ENCODE measurements at regions not wholly inside any gene's neighbourhood (a gene's known extent, or its start where the extent isn't known, plus 50 kb on each side); places are given as distances from the start of the nearest gene placed in this dataset.

- Histone ChIP-seq H3K4me1 (no peaks in the 10 kb centered on the region), H3K9me3 (peaks cover 0 to 8% (median 0%) of the 10 kb centered on the region in 3 donors), H3K27me3 (peaks cover 0 to 25% (median 0%) of the 10 kb centered on the region in 4 donors), H3K4me3 (no peak overlapping the region), H3K36me3 (no peaks in the 10 kb centered on the region), H3K27ac (no peak overlapping the region)
- 43 to 46% methylated on average over 4 of the region's 4 CpGs for WGBS, 2 donors
- TF ChIP-seq, protein P1, sequence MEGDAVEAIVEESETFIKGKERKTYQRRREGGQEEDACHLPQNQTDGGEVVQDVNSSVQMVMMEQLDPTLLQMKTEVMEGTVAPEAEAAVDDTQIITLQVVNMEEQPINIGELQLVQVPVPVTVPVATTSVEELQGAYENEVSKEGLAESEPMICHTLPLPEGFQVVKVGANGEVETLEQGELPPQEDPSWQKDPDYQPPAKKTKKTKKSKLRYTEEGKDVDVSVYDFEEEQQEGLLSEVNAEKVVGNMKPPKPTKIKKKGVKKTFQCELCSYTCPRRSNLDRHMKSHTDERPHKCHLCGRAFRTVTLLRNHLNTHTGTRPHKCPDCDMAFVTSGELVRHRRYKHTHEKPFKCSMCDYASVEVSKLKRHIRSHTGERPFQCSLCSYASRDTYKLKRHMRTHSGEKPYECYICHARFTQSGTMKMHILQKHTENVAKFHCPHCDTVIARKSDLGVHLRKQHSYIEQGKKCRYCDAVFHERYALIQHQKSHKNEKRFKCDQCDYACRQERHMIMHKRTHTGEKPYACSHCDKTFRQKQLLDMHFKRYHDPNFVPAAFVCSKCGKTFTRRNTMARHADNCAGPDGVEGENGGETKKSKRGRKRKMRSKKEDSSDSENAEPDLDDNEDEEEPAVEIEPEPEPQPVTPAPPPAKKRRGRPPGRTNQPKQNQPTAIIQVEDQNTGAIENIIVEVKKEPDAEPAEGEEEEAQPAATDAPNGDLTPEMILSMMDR (IDR thresholded peaks at IDR 0.05) = no peak
- TF ChIP-seq POLR2A (IDR thresholded peaks at IDR 0.05) = no peak
- no peak for DNase-seq
- intact Hi-C loops (cut with DNase I) = no loop called here
Measured at GRCh38 chr5:54927097-54927746, 58.2 kb downstream of the ESM1 start.

DNA sequence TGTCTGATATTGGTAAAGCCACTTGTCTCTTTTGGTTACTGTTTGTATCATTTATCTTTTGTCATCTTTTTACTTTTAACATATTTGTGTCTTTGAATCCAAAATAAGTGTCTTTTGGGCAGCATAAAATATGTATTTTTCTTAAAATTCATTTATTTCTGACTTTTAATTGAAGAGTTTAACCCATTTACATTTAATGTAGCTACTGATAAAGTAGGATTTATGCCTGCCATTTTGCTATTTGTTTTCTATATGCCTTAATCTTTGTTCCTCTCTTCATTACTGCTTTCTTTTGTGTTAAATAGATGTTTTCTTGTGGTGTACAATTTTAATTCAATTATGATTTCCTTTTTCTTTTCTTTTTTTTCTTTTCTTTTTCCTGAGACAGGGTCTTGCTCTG is 60.9 kb downstream of the ESM1 start:
- Histone ChIP-seq H3K9me3 (peaks cover 0 to 8% (median 0%) of the 10 kb centered on the region in 3 donors), H3K27me3 (peaks cover 0 to 5% (median 0%) of the 10 kb centered on the region in 4 donors), H3K36me3 (no peaks in the 10 kb centered on the region), H3K4me3 (no peak overlapping the region), H3K27ac (no peak overlapping the region), H3K4me1 (no peaks in the 10 kb centered on the region)
- TF ChIP-seq, protein P1 (IDR thresholded peaks at IDR 0.05) = no peak
- TF ChIP-seq POLR2A (IDR thresholded peaks at IDR 0.05) = no peak
- DNase-seq = no peak
- intact Hi-C loops (cut with DNase I) = no loop called here

- H3K27ac ChIP-seq = no peak overlapping the region
- H3K27me3 ChIP-seq = peaks cover 0 to 39% (median 0%) of the 10 kb centered on the region in 4 donors
- H3K36me3 ChIP-seq = no peaks in the 10 kb centered on the region
- H3K9me3 ChIP-seq = no peaks in the 10 kb centered on the region
- no peak overlapping the region for H3K4me3 ChIP-seq
- DNase-seq = no peak
- intact Hi-C loops (cut with DNase I) = no loop called here
- no peaks in the 10 kb centered on the region for H3K4me1 ChIP-seq
- TF ChIP-seq POLR2A (IDR thresholded peaks at IDR 0.05) = no peak
- TF ChIP-seq, protein P1 (IDR thresholded peaks at IDR 0.05) = no peak
Measured at GRCh38 chr5:54917323-54917722, 68.1 kb downstream of the ESM1 start.

DNA sequence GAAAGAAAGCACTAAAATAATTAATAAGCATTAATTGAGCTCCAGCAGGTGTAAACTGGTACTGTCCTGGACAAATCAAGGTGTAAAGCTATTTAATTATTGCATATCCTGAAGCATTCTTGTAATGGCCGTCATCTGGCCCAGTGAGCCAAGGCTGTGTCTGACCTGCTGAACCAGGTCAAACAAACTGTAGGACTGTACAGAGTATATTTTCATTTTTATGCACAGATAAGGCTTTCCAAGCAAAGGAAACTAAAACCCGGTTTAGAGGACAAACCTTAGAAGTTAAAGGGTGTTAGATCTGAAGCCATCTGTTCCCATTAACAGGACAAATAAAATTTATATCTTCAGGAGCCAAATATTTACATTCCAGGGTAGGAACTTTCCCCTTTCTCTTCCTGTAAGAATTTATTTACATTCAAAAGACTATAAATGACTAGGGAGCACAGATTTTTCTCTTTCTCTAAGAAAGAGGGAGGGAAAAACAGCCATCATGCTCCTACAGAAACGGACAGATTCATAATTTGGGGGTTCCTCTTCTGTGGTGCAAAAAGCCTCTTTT is 69.8 kb downstream of the ESM1 start:
- no peaks in the 10 kb centered on the region for H3K36me3 ChIP-seq
- no peak for DNase-seq
- H3K9me3 ChIP-seq = no peaks in the 10 kb centered on the region
- no peak for TF ChIP-seq POLR2A (IDR thresholded peaks at IDR 0.05)
- TF ChIP-seq, protein P1 (IDR thresholded peaks at IDR 0.05) = no peak
- 29 to 33% methylated on average over 3 of the region's 3 CpGs for WGBS, 2 donors
- H3K4me3 ChIP-seq = no peak overlapping the region
- H3K27ac ChIP-seq = no peak overlapping the region
- intact Hi-C loops (cut with DNase I) = no loop called here
- H3K27me3 ChIP-seq = peaks cover 0 to 45% (median 0%) of the 10 kb centered on the region in 4 donors
- H3K4me1 ChIP-seq = no peaks in the 10 kb centered on the region

GRCh38 chr5:54912021-54912420 is 73.4 kb downstream of the ESM1 start:
- no peak overlapping the region for H3K4me3 ChIP-seq
- no peak for DNase-seq
- H3K36me3 ChIP-seq = no peaks in the 10 kb centered on the region
- intact Hi-C loops (cut with DNase I) = no loop called here
- TF ChIP-seq POLR2A (IDR thresholded peaks at IDR 0.05) = no peak
- H3K27me3 ChIP-seq = peaks cover 0 to 59% (median 0%) of the 10 kb centered on the region in 4 donors
- H3K27ac ChIP-seq = no peak overlapping the region
- no peaks in the 10 kb centered on the region for H3K4me1 ChIP-seq
- 60 to 67% methylated on average over 1 of the region's 1 CpG for WGBS, 2 donors
- H3K9me3 ChIP-seq = no peaks in the 10 kb centered on the region
